ENCODE measurements at regions not wholly inside any gene's neighbourhood (a gene's known extent, or its start where the extent isn't known, plus 50 kb on each side); places are given as distances from the start of the nearest gene placed in this dataset.

DNA sequence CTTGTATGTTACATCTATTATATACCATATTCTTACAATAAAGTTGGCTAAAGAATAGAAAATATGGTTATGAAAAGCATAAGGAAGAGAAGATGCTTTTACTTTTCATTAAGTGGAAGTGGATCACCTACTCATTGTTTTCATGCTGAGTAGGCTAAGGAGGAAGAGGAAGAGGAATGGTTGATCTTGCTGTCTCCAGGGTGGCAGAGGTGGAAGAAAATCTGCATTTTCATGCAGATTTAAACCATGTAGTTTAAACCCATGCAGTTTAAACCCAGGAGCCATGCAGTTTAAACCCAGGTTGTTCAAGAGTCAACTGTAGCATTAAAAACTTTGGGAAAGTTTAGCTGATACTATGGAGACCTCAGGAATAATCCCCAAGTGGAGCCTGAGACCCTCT is 214.8 kb upstream of the NAALADL2 start:
- intact Hi-C loops (cut with DNase I): no loop called here
- Histone ChIP-seq H3K27ac (no peak overlapping the region), H3K9me3 (peaks cover 0 to 3% of the 10 kb centered on the region in 2 donors), H3K27me3 (no peaks in the 10 kb centered on the region), H3K36me3 (no peaks in the 10 kb centered on the region), H3K4me1 (no peaks in the 10 kb centered on the region), H3K4me3 (no peak overlapping the region)
- TF ChIP-seq, protein P1, sequence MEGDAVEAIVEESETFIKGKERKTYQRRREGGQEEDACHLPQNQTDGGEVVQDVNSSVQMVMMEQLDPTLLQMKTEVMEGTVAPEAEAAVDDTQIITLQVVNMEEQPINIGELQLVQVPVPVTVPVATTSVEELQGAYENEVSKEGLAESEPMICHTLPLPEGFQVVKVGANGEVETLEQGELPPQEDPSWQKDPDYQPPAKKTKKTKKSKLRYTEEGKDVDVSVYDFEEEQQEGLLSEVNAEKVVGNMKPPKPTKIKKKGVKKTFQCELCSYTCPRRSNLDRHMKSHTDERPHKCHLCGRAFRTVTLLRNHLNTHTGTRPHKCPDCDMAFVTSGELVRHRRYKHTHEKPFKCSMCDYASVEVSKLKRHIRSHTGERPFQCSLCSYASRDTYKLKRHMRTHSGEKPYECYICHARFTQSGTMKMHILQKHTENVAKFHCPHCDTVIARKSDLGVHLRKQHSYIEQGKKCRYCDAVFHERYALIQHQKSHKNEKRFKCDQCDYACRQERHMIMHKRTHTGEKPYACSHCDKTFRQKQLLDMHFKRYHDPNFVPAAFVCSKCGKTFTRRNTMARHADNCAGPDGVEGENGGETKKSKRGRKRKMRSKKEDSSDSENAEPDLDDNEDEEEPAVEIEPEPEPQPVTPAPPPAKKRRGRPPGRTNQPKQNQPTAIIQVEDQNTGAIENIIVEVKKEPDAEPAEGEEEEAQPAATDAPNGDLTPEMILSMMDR (IDR thresholded peaks at IDR 0.05): no peak
- no peak for ATAC-seq
- no peak for DNase-seq

DNA sequence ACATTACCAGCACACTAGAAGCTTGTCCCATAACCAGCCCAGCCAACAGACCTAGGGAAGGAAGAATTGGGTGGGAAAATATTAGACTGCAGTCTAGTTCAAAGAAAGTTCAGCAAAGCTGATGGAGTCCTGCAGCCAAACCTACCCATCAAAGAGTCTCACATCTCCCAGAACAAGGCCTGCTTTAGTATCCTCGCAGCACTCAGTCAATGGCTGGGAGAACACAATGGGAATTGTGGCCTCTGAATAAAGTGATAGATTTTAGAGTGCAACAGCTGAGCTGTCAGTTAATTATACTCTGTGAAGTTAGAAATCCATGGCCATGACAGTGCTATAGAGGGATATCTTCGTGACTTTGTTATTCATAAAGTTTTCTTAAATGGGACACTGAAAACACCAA is 207.2 kb upstream of the NAALADL2 start:
- TF ChIP-seq, protein P1 (IDR thresholded peaks at IDR 0.05): no peak
- Histone ChIP-seq H3K4me1 (no peaks in the 10 kb centered on the region), H3K36me3 (no peaks in the 10 kb centered on the region), H3K9me3 (no peaks in the 10 kb centered on the region), H3K27ac (no peak overlapping the region), H3K4me3 (no peak overlapping the region), H3K27me3 (no peaks in the 10 kb centered on the region)
- ATAC-seq: no peak
- intact Hi-C loops (cut with DNase I): no loop called here
- no peak for DNase-seq

DNA sequence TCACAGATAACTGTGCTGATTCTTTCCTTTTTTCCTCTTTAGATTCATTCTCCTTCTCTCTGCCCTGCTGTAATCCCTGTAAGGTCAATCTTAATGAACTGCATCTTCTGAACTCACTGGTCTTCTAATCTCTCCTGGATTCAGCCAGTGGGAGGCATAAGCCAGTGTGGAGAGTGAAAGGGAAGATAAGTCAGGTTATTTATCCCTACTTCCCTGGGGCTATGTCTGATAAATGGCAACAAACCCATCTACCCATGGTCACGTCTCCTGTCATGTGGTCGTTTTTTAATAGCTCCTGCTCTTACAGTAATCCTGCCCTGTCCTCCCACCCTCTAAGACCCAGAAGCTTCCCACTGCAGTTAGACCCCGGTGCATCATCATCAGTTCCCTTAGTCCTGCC is 199.6 kb upstream of the NAALADL2 start:
- Histone ChIP-seq H3K9me3 (no peaks in the 10 kb centered on the region), H3K36me3 (no peaks in the 10 kb centered on the region), H3K4me3 (no peak overlapping the region), H3K27ac (no peak overlapping the region), H3K4me1 (no peaks in the 10 kb centered on the region), H3K27me3 (no peaks in the 10 kb centered on the region)
- ATAC-seq: no peak
- no peak for DNase-seq
- TF ChIP-seq, protein P1 (IDR thresholded peaks at IDR 0.05): no peak
- intact Hi-C loops (cut with DNase I): no loop called here

- H3K27me3 ChIP-seq: no peaks in the 10 kb centered on the region
- DNase-seq (no peak), ATAC-seq (no peak)
- H3K9me3 ChIP-seq: no peaks in the 10 kb centered on the region
- no peaks in the 10 kb centered on the region for H3K36me3 ChIP-seq
- intact Hi-C loops (cut with DNase I): no loop called here
- TF ChIP-seq, protein P1 (IDR thresholded peaks at IDR 0.05): no peak
- H3K4me3 ChIP-seq: no peak overlapping the region
- no peak overlapping the region for H3K27ac ChIP-seq
- H3K4me1 ChIP-seq: no peaks in the 10 kb centered on the region
Measured at GRCh38 chr3:174662653-174663052, 196.5 kb upstream of the NAALADL2 start.

- Histone ChIP-seq H3K4me3 (no peak overlapping the region), H3K4me1 (no peaks in the 10 kb centered on the region), H3K27ac (no peak overlapping the region), H3K36me3 (no peaks in the 10 kb centered on the region), H3K9me3 (peaks cover 0 to 4% of the 10 kb centered on the region in 2 donors), H3K27me3 (no peaks in the 10 kb centered on the region)
- intact Hi-C loops (cut with DNase I): no loop called here
- TF ChIP-seq, protein P1 (IDR thresholded peaks at IDR 0.05): no peak
- DNase-seq: no peak
- ATAC-seq: no peak
Measured at GRCh38 chr3:174667386-174667785, 191.7 kb upstream of the NAALADL2 start.

Data from left lung (tissue), 4 donors.